ENCODE measurements at regions not wholly inside any gene's neighbourhood (a gene's known extent, or its start where the extent isn't known, plus 50 kb on each side); places are given as distances from the start of the nearest gene placed in this dataset.

GRCh38 chr12:31868965-31869364 is 90.2 kb upstream of the RESF1 start:
- TF ChIP-seq CTCF (IDR thresholded peaks at IDR 0.05), result no peak
- TF ChIP-seq POLR2A (IDR thresholded peaks at IDR 0.05), result no peak

All from uterus (tissue), 2 donors.